Middle frontal gyrus (tissue), 1 donor: ENCODE measurements at regions not wholly inside any gene's neighbourhood (a gene's known extent, or its start where the extent isn't known, plus 50 kb on each side); places are given as distances from the start of the nearest gene placed in this dataset.

Experiments used
- DNase-seq: peaks from one replicate; pipeline ENCODE4 v3.0.0-alpha.2; 2015; ENCODE audit warnings: low spot score; ENCODE audit errors: extremely low spot score

GRCh38 chr10:111973826-111974225, 209.7 kb downstream of the GPAM start:
- DNase-seq: no peak

GRCh38 chr10:111974325-111974724, 209.2 kb downstream of the GPAM start:
- DNase-seq: no peak

- DNase-seq: no peak
Observed at GRCh38 chr10:111976557-111976956, 207.0 kb downstream of the GPAM start.

- no peak for DNase-seq
Observed at GRCh38 chr10:111984057-111984456, 199.5 kb downstream of the GPAM start.

GRCh38 chr10:111986079-111986478, 197.5 kb downstream of the GPAM start:
- no peak for DNase-seq

GRCh38 chr10:111988646-111989045, 194.9 kb downstream of the GPAM start:
- no peak for DNase-seq

- DNase-seq: no peak
Observed at GRCh38 chr10:111989136-111989911, 194.2 kb downstream of the GPAM start.

- no peak for DNase-seq
Observed at GRCh38 chr10:111990734-111991133, 192.8 kb downstream of the GPAM start.

- no peak for DNase-seq
Observed at GRCh38 chr10:111993321-111993720, 190.2 kb downstream of the GPAM start.

GRCh38 chr10:111993872-111994426, 189.6 kb downstream of the GPAM start:
- DNase-seq: no peak

GRCh38 chr10:111996103-111996502, 187.5 kb downstream of the GPAM start:
- no peak for DNase-seq

- DNase-seq: no peak
Observed at GRCh38 chr10:111998728-111999127, 184.8 kb downstream of the GPAM start.

GRCh38 chr10:111999205-111999914, 184.2 kb downstream of the GPAM start:
- DNase-seq: no peak

GRCh38 chr10:111999915-112000302, 183.7 kb downstream of the GPAM start:
- no peak for DNase-seq

- no peak for DNase-seq
Observed at GRCh38 chr10:112000466-112000865, 183.1 kb downstream of the GPAM start.

GRCh38 chr10:112002206-112002605, 181.4 kb downstream of the GPAM start:
- DNase-seq: no peak

- no peak for DNase-seq
Observed at GRCh38 chr10:112004075-112004474, 179.5 kb downstream of the GPAM start.

- no peak for DNase-seq
Observed at GRCh38 chr10:112005044-112005443, 178.5 kb downstream of the GPAM start.

GRCh38 chr10:112006407-112006806, 177.2 kb downstream of the GPAM start:
- no peak for DNase-seq

- DNase-seq: no peak
Observed at GRCh38 chr10:112006831-112007230, 176.7 kb downstream of the GPAM start.

- no peak for DNase-seq
Observed at GRCh38 chr10:112022196-112022595, 161.4 kb downstream of the GPAM start.

GRCh38 chr10:112024079-112024478, 159.5 kb downstream of the GPAM start:
- DNase-seq: no peak

GRCh38 chr10:112025228-112025627, 158.3 kb downstream of the GPAM start:
- no peak for DNase-seq
